ENCODE measurements at regions not wholly inside any gene's neighbourhood (a gene's known extent, or its start where the extent isn't known, plus 50 kb on each side); places are given as distances from the start of the nearest gene placed in this dataset.

DNA sequence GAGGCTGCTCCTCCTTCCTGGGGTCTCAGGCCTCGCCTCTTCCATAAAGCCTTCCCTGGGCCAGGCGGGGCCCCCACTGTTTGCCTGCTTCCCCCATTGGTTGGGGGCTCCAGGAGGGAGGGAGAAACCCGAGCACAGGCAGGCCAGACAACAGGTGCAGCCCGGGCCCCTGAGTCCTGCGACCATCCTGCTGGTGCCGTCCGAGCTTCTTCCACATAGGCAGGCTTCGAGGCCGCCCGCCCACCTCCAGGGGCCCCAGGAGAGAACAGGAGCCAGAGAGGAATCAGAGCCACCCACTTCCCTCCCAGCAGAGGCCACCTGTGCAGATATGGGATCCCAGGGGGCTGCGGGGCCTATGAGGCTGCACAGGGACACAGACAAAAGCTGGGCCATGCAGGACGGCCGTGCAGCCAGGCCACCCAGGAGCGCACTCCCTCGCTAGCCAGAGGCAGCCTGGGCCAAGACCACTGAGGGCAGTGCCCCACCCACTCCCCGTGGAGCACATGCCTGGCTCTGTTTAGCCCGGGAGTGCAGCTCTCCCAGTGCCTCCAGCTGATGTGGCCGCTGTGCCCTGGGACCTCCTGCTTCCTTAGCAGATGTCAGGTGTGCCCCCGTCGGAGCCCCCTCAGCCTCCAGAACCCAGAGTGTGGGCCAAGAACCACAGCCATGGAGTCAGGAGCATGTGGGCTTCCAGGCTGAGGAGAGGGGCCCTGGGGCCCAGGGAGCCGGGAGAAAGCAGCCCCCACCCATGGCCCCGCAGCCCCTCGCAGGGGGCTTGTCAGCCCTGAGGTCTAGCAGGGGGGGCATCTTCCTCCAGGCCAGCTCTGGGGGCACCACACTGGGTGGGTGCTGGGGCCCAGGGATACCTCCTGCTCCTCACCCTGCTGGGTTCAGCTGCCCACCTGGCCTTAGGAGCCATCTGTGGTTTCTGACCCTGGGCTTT, 59.9 kb upstream of the INPP5A start:
- Histone ChIP-seq H3K27ac (no peak overlapping the region), H3K36me3 (no peaks in the 10 kb centered on the region), H3K9me3 (ENCODE audit: severe bottlenecking) (no peaks in the 10 kb centered on the region), H3K4me3 (ENCODE audit: low read depth, low read length) (no peak overlapping the region), H3K27me3 (ENCODE audit: insufficient read depth, low read depth, severe bottlenecking) (peaks cover 14% of the 10 kb centered on the region)
- no peak for DNase-seq
- TF ChIP-seq, protein P1, sequence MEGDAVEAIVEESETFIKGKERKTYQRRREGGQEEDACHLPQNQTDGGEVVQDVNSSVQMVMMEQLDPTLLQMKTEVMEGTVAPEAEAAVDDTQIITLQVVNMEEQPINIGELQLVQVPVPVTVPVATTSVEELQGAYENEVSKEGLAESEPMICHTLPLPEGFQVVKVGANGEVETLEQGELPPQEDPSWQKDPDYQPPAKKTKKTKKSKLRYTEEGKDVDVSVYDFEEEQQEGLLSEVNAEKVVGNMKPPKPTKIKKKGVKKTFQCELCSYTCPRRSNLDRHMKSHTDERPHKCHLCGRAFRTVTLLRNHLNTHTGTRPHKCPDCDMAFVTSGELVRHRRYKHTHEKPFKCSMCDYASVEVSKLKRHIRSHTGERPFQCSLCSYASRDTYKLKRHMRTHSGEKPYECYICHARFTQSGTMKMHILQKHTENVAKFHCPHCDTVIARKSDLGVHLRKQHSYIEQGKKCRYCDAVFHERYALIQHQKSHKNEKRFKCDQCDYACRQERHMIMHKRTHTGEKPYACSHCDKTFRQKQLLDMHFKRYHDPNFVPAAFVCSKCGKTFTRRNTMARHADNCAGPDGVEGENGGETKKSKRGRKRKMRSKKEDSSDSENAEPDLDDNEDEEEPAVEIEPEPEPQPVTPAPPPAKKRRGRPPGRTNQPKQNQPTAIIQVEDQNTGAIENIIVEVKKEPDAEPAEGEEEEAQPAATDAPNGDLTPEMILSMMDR (IDR thresholded peaks at IDR 0.05; ENCODE audit: low read depth, low read length) = no peak

DNA sequence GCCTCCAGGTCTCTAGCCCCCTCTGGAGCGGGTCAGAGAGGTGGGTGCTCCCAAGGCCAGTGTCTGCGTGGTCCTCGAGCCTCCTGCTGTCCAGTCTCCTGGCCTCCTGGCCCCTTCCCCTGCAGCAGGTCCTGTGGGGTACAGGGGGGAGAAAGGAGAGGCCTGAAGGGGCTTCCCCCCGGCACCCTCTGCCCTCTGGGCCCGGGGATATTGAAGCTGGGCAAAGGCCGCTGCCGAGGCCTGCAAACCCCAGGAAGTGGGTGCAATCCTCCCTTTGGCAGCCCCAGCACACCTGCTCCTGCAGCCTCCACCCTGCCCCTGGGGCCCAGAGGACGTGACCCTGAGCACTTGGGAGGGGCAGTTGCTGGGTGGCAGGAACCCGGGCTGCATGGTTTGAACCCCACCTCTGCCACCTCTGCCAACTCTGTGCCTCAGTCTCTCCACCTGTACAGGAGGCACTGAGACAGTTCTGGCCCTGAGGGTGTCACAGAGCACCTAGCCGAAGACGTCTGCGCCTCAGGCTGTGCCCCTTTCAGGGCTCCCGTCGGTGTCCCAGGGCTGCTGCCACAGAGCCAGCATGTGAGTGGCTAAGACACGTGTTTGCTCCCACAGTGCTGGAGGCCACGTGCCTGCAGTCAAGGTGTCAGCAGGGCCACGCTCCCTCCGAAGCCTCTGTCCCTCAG, 59.1 kb upstream of the INPP5A start:
- DNase-seq = no peak

DNA sequence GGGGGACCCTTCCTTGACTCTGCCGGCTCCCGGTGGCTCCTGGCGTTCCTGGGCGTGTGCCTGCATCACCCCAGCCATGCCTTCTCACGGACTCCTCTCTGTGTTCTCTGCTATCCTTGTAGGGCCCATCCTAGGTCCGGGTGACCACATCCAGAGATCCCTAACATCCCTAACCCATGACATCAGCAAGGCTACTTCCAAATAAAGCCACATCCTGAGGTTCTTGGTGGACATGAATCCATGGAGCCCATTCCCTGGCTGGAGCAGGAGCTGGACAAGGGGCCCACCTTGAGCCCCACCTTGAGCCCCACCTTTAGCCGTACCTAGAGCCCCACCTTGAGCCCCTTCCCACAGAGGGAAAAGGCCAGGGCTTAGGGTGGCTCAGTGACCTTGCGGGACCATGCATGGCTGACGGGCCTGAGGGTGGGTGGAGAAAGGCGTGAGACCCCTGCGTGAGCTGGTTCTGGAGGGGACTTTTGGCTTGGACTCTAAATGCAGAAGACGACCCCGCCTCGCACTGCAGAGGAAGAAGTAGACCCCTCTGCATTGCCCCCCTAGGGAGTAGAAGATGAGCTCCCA, 58.5 kb upstream of the INPP5A start:
- peaks cover 14% of the 10 kb centered on the region for H3K27me3 ChIP-seq (ENCODE audit: insufficient read depth, low read depth, severe bottlenecking)
- H3K4me3 ChIP-seq (ENCODE audit: low read depth, low read length) = no peak overlapping the region
- no peaks in the 10 kb centered on the region for H3K9me3 ChIP-seq (ENCODE audit: severe bottlenecking)
- TF ChIP-seq, protein P1 (IDR thresholded peaks at IDR 0.05; ENCODE audit: low read depth, low read length) = no peak
- no peak overlapping the region for H3K27ac ChIP-seq
- no peaks in the 10 kb centered on the region for H3K36me3 ChIP-seq
- DNase-seq = no peak

More for the DNA sequence above, 59.1 kb upstream of the INPP5A start:
- H3K4me3 ChIP-seq (ENCODE audit: low read depth, low read length) = no peak overlapping the region
- TF ChIP-seq, protein P1 (IDR thresholded peaks at IDR 0.05; ENCODE audit: low read depth, low read length) = no peak
- no peaks in the 10 kb centered on the region for H3K9me3 ChIP-seq (ENCODE audit: severe bottlenecking)
- H3K36me3 ChIP-seq = no peaks in the 10 kb centered on the region
- no peak overlapping the region for H3K27ac ChIP-seq
- peaks cover 14% of the 10 kb centered on the region for H3K27me3 ChIP-seq (ENCODE audit: insufficient read depth, low read depth, severe bottlenecking)

DNA sequence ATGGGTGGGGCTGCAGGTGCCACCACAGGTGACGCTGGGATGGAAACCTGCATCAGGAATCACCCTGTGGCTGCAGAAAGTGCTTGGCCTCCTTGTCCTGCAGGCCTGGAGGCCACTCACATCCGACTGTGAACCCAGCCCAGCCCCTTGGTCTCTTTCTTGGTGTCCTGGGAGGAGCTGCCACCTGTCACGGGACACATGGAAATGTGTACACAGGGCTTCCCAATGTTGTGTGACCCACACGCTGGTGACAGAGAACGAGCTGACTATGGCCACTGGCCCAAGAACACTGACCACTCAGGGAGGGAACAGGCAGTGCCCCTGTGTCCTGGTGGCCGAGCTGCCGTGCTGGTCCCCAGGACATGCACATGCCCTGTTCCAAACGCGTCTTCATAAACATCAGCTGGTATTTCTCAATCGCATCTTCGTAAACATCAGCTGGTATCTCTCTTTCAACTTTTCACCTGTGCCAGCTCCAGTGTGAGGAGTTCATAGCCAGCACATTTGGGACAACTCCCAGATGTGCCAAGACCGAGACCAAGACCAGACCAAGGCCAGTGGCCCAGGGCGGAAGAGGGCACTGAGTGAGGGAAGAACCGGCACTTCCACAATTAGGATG, 57.9 kb upstream of the INPP5A start:
- TF ChIP-seq, protein P1 (IDR thresholded peaks at IDR 0.05; ENCODE audit: low read depth, low read length) = no peak
- DNase-seq = no peak

DNA sequence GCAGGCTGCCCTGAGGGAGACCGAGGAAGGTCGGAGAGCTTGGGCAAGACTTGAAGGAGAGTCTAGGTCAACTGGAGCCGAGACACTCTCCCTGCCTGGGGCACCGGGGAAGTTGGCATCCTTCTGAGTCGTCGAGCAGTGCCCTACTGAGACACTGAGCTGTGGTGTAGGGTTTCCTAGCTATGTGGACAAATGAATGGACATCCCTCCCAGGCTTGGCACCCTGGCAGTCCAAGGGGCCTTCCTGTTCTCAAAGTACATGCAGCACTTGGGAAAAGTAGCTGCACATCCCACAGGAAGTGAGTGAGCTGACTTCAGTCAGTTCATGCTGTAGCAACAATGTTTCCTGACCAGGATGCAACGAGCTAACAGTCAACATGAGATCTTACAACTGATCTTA, 57.2 kb upstream of the INPP5A start:
- no peak overlapping the region for H3K4me3 ChIP-seq (ENCODE audit: low read depth, low read length)
- no peak for DNase-seq
- TF ChIP-seq, protein P1 (IDR thresholded peaks at IDR 0.05; ENCODE audit: low read depth, low read length) = no peak
- peaks cover 14% of the 10 kb centered on the region for H3K27me3 ChIP-seq (ENCODE audit: insufficient read depth, low read depth, severe bottlenecking)
- H3K36me3 ChIP-seq = no peaks in the 10 kb centered on the region
- H3K27ac ChIP-seq = no peak overlapping the region
- no peaks in the 10 kb centered on the region for H3K9me3 ChIP-seq (ENCODE audit: severe bottlenecking)

More for the DNA sequence above, 57.9 kb upstream of the INPP5A start:
- Histone ChIP-seq H3K27ac (no peak overlapping the region), H3K36me3 (no peaks in the 10 kb centered on the region), H3K27me3 (ENCODE audit: insufficient read depth, low read depth, severe bottlenecking) (peaks cover 14% of the 10 kb centered on the region), H3K4me3 (ENCODE audit: low read depth, low read length) (no peak overlapping the region), H3K9me3 (ENCODE audit: severe bottlenecking) (no peaks in the 10 kb centered on the region)
